ENCODE measurements at regions not wholly inside any gene's neighbourhood (a gene's known extent, or its start where the extent isn't known, plus 50 kb on each side); places are given as distances from the start of the nearest gene placed in this dataset.

GRCh38 chr14:106109337-106109736 lies 583.0 kb downstream of the TMEM121 start:
- TF ChIP-seq CTCF (IDR thresholded peaks at IDR 0.05; ENCODE audit: low read depth, low read length) = no peak
- no peak for TF ChIP-seq POLR2A (IDR thresholded peaks at IDR 0.05; ENCODE audit: extremely low read depth, insufficient read length)
- TF ChIP-seq, protein P1, sequence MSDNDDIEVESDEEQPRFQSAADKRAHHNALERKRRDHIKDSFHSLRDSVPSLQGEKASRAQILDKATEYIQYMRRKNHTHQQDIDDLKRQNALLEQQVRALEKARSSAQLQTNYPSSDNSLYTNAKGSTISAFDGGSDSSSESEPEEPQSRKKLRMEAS (IDR thresholded peaks at IDR 0.05; ENCODE audit: low read depth, low read length) = no peak

Measured in NB4 (cell line).